GM21717 (cell line): ENCODE measurements at regions not wholly inside any gene's neighbourhood (a gene's known extent, or its start where the extent isn't known, plus 50 kb on each side); places are given as distances from the start of the nearest gene placed in this dataset.
A peak's percentile ranks its signal among the peaks of the same experiment; 100 is the strongest.
"Not testable (repeated sequence)": the region's sequence is repeated elsewhere in the genome, so short reads cannot be mapped to it uniquely, and the experiment has no call there.

Experiments used
- ATAC-seq: cut with Tn5 transposase; IDR thresholded peaks from one replicate; pipeline ENCODE4 v1.9.1; 2021; ENCODE audit warnings: mild to moderate bottlenecking, moderate library complexity; ENCODE audit not compliant: unreplicated experiment

GRCh38 chr9:42370172-42370571, 186.7 kb downstream of the SPATA31A6 start:
- ATAC-seq = not testable (repeated sequence)

- not testable (repeated sequence) for ATAC-seq
Observed at GRCh38 chr9:42371417-42371816, 188.0 kb downstream of the SPATA31A6 start.

DNA sequence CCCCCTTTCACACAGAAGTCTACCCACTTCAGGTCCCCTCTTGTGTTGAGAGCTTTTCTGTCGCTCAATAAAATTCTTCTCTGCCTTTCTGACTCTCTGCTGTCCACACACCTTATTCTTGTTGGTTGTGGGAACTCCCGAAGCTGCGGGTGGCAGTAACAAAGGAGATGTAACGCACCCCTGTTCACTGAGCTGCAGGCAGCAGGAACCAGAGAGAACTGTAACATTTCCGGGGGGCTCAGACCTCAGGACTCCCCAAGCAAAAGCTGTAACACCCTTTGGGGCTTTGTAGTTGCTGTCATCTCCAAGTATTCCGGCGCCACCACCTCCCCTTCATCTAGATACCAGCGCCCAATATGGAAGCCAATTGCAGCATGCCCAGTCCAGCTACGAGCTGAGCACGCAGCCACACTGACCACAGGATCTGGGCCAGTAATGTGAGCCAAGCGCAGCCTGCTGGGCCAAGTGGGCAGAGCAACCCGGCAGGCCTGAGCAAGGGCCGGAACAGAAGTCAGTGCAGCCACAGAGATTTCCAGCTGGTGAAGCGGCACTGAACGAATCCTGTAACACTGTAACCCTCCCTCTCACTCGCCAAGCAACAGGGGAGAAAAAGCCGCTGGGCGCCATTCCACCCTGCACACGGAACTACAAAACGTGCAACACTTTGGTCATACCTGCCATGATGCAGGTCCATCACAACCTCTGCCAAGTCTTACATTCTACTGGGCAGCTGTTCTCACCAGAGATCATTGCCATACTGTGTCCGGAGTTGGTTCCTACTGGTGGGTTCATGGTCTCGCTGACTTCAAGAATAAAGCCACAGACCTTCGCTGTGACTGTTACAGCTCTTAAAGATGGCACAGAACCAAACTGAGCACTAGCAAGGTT, 194.3 kb downstream of the SPATA31A6 start:
- ATAC-seq = not testable (repeated sequence)

- ATAC-seq = no peak
Observed at GRCh38 chr9:42378418-42378815, 195.0 kb downstream of the SPATA31A6 start.

DNA sequence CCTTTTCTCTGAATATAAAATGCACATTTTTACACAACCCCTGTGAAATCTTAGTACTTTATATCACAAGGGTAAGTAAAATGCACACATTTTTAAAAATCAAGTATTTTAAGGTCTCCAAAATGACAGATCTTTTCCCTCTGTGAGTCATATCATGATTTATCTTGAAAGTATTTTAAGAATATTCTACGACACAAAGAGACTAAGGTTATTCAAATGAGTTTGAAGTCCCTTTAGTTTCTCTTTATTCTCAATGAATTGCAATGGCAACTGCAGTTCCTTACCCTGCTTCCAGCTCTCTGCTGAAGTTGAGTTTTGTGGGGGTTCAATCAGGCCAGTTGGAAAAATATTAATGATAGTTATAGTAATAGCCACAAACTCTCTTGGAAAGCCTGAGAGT, 196.1 kb downstream of the SPATA31A6 start:
- not testable (repeated sequence) for ATAC-seq

DNA sequence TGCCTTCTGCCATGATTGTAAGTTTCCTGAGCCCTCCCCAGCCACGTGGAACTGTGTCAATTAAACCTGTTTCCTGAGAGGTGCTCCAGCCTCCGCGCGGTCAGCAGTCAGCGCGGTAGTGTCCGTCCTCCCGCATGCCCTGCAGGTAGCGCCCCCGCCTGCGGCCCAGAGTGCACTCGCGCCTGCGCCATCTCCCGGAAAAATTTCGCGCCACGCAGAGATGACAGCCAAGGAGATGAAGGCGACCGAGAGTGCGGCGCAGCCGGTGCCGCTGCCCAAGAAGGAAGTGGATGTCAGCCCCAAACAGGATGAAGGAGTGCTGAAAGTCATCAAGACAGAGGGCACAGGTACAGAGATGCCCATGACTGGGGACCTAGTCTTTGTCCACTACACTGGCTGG, 201.1 kb downstream of the SPATA31A6 start:
- ATAC-seq = not testable (repeated sequence)

DNA sequence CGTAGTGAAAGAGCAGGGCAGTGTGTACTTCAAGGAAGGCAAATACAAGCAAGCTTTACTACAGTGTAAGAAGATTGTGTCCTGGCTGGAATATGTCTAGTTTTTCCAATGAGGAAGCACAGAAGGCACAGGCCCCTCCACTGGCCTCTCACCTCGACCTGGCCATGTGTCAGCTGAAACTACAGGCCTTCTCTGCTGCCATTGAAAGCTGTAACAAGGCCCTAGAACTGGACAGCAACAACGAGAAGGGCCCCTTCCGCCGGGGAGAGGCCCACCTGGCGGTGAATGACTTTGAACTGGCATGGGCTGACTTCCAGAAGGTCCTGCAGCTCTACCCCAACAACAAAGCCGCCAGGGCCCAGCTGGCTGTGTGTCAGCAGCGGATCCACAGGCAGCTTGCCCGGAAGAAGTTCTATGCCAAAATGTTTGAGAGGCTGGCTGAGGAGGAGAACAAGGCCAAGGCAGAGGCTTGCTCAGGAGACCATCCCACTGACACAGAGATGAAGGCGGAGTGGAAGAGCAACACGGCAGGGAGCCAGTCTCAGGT, 202.2 kb downstream of the SPATA31A6 start:
- ATAC-seq = not testable (repeated sequence)

DNA sequence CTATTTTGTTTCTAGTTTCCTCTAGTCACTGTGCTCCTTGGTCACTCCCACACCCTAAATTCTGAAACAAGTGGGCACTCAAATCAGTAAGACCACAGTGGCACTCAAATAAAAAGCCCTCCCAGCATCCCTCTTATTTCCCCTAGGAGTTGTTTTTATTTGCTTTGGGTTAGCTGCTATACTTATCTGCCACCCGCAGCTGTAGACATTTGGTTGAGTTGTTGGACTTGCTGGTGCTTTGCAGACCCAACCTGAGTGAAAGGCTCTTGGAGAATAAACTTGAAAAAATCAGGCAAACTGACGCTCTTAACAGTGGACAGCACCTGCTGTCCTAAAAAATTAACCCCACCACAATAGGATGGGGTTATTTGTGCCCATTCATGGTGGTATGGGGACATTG, 203.0 kb downstream of the SPATA31A6 start:
- no peak for ATAC-seq

- ATAC-seq = no peak
Observed at GRCh38 chr9:42388146-42388690, 204.8 kb downstream of the SPATA31A6 start.

DNA sequence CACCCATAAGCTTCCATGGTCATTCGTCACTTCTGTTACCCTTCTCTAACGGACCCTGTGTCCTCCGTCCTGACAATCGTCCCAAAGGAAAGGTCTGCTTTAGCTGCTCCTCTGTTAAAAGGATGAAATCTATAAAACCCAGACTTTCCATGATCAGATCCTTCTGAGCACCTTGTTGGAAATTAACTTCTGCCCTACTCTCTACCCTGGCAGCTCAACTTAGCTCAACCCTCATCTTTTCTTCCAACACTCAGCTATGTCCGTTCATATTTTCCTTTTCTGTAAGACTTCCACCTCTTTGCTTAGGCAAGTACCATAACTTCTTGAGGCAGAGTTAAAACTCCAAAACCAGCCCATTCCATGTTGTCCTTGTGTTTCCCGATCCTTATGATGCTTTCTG, 205.4 kb downstream of the SPATA31A6 start:
- ATAC-seq = no peak

DNA sequence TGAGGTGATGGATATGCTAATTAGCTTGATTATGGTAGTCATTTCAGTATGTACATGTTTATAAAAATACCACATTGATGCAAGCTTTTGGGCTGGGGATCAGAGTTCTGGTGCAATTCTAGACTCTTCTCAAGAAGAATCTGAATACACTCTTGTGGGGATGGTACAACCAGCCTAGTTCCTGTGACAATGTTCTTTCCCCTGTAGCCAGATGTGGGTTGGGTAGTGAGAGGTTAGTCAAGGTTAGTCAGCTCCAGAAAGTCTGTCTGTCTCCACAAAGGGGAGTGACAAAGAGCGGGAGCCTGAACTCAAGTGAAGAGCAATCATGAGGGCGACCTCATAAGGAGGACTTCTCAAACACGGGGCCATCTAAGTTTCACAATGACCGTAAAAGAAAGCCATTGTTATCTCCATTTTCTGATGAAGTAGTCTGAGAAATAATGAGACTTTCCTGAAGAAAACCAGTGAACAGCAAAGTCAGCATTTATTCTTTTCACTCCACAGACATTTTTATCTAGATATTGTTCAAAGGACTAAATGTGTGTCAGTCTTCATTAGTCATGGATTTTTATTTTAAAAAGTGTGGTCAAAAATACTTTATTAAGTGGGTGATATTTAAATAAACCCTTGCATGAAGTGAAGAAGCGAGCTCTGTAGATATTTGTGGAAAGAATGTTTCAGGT, 209.5 kb downstream of the SPATA31A6 start:
- ATAC-seq = not testable (repeated sequence)

GRCh38 chr9:42396318-42396717, 212.9 kb downstream of the SPATA31A6 start:
- ATAC-seq = no peak

DNA sequence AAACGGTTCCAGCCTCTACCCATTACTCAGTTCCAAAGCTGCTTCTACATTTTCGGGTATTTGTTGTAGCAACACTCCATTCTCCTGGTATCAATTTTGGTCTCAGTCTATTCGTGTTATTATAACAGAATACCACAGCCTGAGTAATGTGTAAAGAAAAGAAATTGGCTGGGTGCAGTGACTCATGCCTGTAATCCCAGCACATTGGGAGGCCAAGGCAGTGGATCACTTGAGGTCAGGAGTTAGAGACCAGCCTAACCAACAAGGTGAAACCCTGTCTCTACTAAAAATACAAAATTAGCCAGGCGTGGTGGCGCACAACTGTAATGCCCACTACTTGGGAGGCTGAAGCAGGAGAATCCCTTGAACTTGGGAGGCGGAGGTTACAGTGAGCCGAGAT, 213.9 kb downstream of the SPATA31A6 start:
- not testable (repeated sequence) for ATAC-seq

- ATAC-seq = not testable (repeated sequence)
Observed at GRCh38 chr9:42402919-42403318, 219.5 kb downstream of the SPATA31A6 start.

DNA sequence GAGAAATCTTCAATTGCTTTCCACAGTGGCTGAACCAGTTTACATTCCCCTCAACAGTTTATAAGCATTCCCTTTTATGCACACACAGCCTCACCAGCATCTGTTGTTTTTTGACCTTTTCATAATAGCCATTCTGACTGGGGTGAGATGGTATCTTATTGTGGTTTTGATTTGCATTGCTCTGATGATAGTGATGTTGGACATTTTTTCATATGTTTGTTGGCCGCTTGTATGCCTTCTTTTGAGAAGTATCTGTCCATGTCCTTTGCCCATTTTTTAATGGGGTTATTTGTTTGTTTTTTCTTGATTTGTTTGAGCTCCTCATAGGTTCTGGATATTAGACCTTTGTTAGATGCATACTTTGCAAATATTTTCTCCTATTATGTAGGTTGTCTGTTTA, 226.1 kb downstream of the SPATA31A6 start:
- ATAC-seq = not testable (repeated sequence)

- ATAC-seq = not testable (repeated sequence)
Observed at GRCh38 chr9:42412354-42412753, 228.9 kb downstream of the SPATA31A6 start.

DNA sequence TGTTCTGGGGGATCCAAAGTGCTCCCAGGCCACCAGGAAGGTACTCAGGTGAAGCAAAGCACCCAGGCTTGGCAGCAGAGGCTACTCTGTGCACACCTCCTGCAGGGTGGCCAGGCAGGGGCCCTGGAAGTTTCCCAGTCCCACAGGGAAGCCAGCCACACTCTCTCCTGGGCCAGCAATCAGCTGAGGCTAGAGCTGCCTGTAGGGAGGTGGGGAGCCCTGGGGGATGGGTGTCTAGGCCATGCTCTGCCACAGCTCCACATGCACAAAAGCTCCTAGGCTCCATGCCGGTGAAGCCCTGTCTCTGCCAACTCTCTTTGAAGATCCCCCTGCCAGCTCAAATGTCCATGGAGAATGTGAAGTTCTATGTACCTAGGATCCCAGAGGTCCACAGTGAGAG, 231.4 kb downstream of the SPATA31A6 start:
- ATAC-seq = not testable (repeated sequence)

GRCh38 chr9:42419652-42420051, 236.2 kb downstream of the SPATA31A6 start:
- not testable (repeated sequence) for ATAC-seq

DNA sequence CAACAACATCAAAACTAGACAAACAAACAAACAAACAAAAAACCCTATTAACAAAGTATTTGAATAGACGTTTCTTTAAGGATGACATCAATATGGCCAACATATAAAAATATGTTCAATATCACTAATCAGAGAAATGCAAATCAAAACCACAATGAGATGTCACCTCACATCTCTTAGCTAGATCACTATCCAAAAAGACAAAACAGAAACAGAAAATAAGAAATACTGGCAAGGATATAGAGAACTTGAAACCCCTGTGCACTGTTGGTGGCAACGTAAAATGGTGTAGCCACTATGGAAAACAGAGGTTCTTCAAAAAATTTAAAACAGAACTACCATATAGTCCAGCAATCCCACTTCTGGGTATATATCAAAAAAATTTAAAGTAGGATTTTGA, 236.9 kb downstream of the SPATA31A6 start:
- peak; percentile 69 for ATAC-seq

DNA sequence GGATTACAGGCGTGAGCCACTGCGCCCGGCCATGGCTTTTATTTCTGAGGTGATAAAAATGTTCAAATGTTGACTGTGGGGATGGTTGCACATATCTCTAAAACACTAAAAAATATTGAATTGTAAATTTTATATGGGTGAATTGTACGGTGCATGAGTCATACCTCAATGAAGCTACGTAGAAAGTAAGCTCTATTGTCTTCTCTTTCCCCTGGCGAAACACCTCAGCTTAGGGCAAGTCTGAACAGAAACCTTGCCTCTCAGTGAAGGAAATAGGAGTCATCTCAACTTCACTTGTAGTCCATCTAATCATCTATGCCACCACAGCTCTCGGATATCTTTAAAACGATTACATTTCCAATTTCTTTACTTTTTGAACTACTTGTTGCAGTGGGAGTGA, 238.2 kb downstream of the SPATA31A6 start:
- not testable (repeated sequence) for ATAC-seq
